Endodermal cell (in vitro differentiated cells): ENCODE measurements at regions not wholly inside any gene's neighbourhood (a gene's known extent, or its start where the extent isn't known, plus 50 kb on each side); places are given as distances from the start of the nearest gene placed in this dataset.

Source experiments
- DNase-seq: peaks from one replicate; pipeline ENCODE4 v3.0.0-alpha.2; 2017
- H3K27ac ChIP-seq: 2 replicates; pipeline ENCODE4 v1.5.1; 2013; ENCODE audit warnings: mild to moderate bottlenecking, low read depth, low read length, moderate library complexity
- H3K27me3 ChIP-seq: 2 replicates; pipeline ENCODE4 v1.6.1; 2013; ENCODE audit warnings: mild to moderate bottlenecking, low read length, moderate library complexity; ENCODE audit not compliant: insufficient read depth, control insufficient read depth, poor library complexity, severe bottlenecking
- H3K36me3 ChIP-seq: 2 replicates; pipeline ENCODE4 v1.7.0; 2013; ENCODE audit warnings: mild to moderate bottlenecking, low read length, moderate library complexity; ENCODE audit not compliant: control insufficient read depth, insufficient read depth
- H3K4me1 ChIP-seq: one replicate; pipeline ENCODE4 v1.7.0; 2013; ENCODE audit warnings: low read length; ENCODE audit not compliant: control insufficient read depth, insufficient read depth
- H3K4me3 ChIP-seq: 2 replicates; pipeline ENCODE4 v1.5.1; 2013; ENCODE audit warnings: mild to moderate bottlenecking, low read length, moderate library complexity
- H3K9ac ChIP-seq: 2 replicates; pipeline ENCODE4 v1.6.1; 2013; ENCODE audit warnings: mild to moderate bottlenecking, low read length, moderate library complexity; ENCODE audit not compliant: poor library complexity, severe bottlenecking; ENCODE audit errors: extremely low read depth
- H3K9me3 ChIP-seq: 2 replicates; pipeline ENCODE4 v1.6.1; 2013; ENCODE audit warnings: mild to moderate bottlenecking, low read length, moderate library complexity; ENCODE audit not compliant: control insufficient read depth
- H3K27ac Mint-ChIP-seq: 2 replicates; pipeline ENCODE4 v1.8.0; 2020; ENCODE audit warnings: mixed read lengths
- H3K27me3 Mint-ChIP-seq: 2 replicates; pipeline ENCODE4 v1.8.0; 2021; ENCODE audit warnings: mild to moderate bottlenecking, mixed read lengths; ENCODE audit not compliant: insufficient read depth
- H3K36me3 Mint-ChIP-seq: 2 replicates; pipeline ENCODE4 v1.8.0; 2020; ENCODE audit warnings: low read depth, mixed read lengths
- H3K4me1 Mint-ChIP-seq: 2 replicates; pipeline ENCODE4 v1.8.0; 2020; ENCODE audit warnings: mixed read lengths
- H3K4me3 Mint-ChIP-seq: 2 replicates; pipeline ENCODE4 v1.8.0; 2020; ENCODE audit warnings: mild to moderate bottlenecking, moderate library complexity, mixed read lengths
- H3K9me3 Mint-ChIP-seq: 2 replicates; pipeline ENCODE4 v1.8.0; 2020; ENCODE audit warnings: mild to moderate bottlenecking, mixed read lengths
- WGBS, 2 experiments: methylation state at CpG; one replicate each; pipeline versions ENCODE4 v1.1.5 to v1.1.7; 2013; ENCODE audit warnings: missing lambda C conversion rate in 2 of 2, mixed read lengths in 1 of 2; ENCODE audit not compliant: insufficient coverage in 1 of 2, insufficient read length in 1 of 2; 5-methylcytosine and 5-hydroxymethylcytosine counted together
- TF ChIP-seq, protein P1 (sequence below): fragments of 200-600 bp; sonication (generic); conservative IDR thresholded peaks from 2 replicates; pipeline ENCODE4 v1.5.0; 2021; ENCODE audit warnings: antibody characterized with exemption, mild to moderate bottlenecking

DNA sequence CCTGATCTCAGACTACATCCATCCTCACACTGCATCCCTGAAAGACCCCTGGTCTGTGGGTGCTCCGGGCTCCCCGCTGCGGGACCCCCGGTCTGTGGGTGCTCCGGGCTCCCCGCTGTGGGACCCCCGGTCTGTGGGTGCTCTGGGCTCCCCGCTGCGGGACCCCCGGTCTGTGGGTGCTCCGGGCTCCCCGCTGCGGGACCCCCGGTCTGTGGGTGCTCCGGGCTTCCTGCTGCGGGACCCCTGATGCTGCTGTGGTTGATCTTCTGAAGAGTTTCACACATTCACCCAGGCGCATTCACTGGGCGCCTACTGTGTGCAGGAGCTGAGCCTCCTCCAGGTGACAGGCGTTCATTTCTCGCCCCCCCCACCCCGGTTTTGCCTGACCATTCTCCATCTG lies 162.7 kb upstream of the SALL3 start:
- H3K27ac Mint-ChIP-seq: no peak overlapping the region
- no peaks in the 10 kb centered on the region for H3K36me3 Mint-ChIP-seq
- peaks cover 20% of the 10 kb centered on the region for H3K27me3 ChIP-seq
- H3K4me1 ChIP-seq: no peaks in the 10 kb centered on the region
- 88 to 98% methylated on average over 10 to 21 of the region's 21 CpGs for WGBS, 2 experiments
- no peak overlapping the region for H3K27ac ChIP-seq
- H3K4me3 ChIP-seq: no peak overlapping the region
- no peak overlapping the region for H3K9ac ChIP-seq
- H3K9me3 Mint-ChIP-seq: no peaks in the 10 kb centered on the region
- TF ChIP-seq, protein P1, sequence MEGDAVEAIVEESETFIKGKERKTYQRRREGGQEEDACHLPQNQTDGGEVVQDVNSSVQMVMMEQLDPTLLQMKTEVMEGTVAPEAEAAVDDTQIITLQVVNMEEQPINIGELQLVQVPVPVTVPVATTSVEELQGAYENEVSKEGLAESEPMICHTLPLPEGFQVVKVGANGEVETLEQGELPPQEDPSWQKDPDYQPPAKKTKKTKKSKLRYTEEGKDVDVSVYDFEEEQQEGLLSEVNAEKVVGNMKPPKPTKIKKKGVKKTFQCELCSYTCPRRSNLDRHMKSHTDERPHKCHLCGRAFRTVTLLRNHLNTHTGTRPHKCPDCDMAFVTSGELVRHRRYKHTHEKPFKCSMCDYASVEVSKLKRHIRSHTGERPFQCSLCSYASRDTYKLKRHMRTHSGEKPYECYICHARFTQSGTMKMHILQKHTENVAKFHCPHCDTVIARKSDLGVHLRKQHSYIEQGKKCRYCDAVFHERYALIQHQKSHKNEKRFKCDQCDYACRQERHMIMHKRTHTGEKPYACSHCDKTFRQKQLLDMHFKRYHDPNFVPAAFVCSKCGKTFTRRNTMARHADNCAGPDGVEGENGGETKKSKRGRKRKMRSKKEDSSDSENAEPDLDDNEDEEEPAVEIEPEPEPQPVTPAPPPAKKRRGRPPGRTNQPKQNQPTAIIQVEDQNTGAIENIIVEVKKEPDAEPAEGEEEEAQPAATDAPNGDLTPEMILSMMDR: no peak
- peaks cover 33% of the 10 kb centered on the region for H3K27me3 Mint-ChIP-seq
- no peaks in the 10 kb centered on the region for H3K36me3 ChIP-seq
- H3K4me1 Mint-ChIP-seq: peaks cover 24% of the 10 kb centered on the region
- H3K4me3 Mint-ChIP-seq: no peak overlapping the region
- no peaks in the 10 kb centered on the region for H3K9me3 ChIP-seq
- no peak for DNase-seq

DNA sequence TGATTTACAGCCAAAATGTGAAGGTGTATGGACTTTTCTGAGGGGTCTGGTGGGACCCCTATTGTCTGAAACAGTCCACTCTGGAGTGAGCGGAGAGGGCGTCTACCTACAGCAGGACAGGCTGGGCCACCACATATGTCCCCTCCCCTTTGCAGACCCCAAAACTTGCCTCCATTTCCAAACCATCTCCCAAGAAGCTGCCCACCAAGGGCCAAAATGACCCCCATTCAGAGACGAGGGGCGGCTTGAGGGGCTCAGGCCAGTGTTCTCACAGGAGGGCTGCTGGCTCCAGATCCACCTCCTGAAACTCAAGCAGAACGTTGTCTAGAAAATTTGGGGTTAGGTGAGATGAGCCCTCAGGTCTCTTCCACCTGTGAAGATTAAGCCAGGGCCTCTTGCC lies 161.1 kb upstream of the SALL3 start:
- Mint-ChIP-seq H3K4me3 (no peak overlapping the region), H3K27ac (no peak overlapping the region), H3K4me1 (peaks cover 17% of the 10 kb centered on the region), H3K36me3 (no peaks in the 10 kb centered on the region), H3K27me3 (peaks cover 30% of the 10 kb centered on the region), H3K9me3 (no peaks in the 10 kb centered on the region)
- Histone ChIP-seq H3K36me3 (no peaks in the 10 kb centered on the region), H3K4me3 (no peak overlapping the region), H3K9ac (no peak overlapping the region), H3K27me3 (peaks cover 20% of the 10 kb centered on the region), H3K4me1 (no peaks in the 10 kb centered on the region), H3K9me3 (no peaks in the 10 kb centered on the region), H3K27ac (no peak overlapping the region)
- DNase-seq: no peak
- TF ChIP-seq, protein P1: no peak
- WGBS, 2 experiments: 84 to 90% methylated on average over 3 to 5 of the region's 5 CpGs

DNA sequence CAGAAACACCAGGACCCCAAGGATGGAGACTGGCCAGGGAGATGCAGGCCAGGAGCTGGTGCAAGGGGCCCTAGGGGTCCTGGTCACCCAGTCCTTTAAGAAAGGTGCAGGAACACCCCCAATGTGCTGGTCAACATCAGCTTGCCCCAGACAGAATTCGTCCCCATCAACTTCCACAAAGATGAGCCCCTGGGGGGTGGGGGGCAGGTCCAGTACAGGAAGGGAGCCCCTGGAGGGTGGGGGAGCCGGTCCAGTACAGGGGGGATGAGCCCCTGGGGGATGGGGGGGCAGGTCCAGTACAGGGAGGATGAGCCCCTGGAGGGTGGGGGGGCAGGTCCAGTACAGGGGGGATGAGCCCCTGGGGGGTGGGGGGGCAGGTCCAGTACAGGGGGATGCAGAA lies 160.7 kb upstream of the SALL3 start:
- Mint-ChIP-seq H3K36me3 (no peaks in the 10 kb centered on the region), H3K4me1 (peaks cover 13% of the 10 kb centered on the region), H3K27me3 (peaks cover 28% of the 10 kb centered on the region), H3K9me3 (no peaks in the 10 kb centered on the region), H3K27ac (no peak overlapping the region), H3K4me3 (no peak overlapping the region)
- Histone ChIP-seq H3K27me3 (peaks cover 16% of the 10 kb centered on the region), H3K36me3 (no peaks in the 10 kb centered on the region), H3K4me3 (no peak overlapping the region), H3K9ac (no peak overlapping the region), H3K27ac (no peak overlapping the region), H3K9me3 (no peaks in the 10 kb centered on the region), H3K4me1 (no peaks in the 10 kb centered on the region)
- peak; percentile 22 for DNase-seq
- TF ChIP-seq, protein P1: no peak
- no CpG with 5 or more reads among the region's 2 CpGs for WGBS, 2 experiments
